Psoas muscle (tissue), 7 donors: ENCODE measurements at regions not wholly inside any gene's neighbourhood (a gene's known extent, or its start where the extent isn't known, plus 50 kb on each side); places are given as distances from the start of the nearest gene placed in this dataset.
A peak's percentile ranks its signal among the peaks of the same experiment; 100 is the strongest.

Source experiments
- ATAC-seq, 4 donors: fragments of 200-7000 bp; cut with Tn5 transposase; one replicate each; pipeline ENCODE4 v1.9.1; 2020; ENCODE audit warnings: moderate library complexity in 3 of 4, mild to moderate bottlenecking in 2 of 4
- DNase-seq, 2 donors: peaks; one replicate each; pipeline ENCODE4 v3.0.0-alpha.2; 2020
- H3K27ac ChIP-seq: fragments of 200-600 bp; one replicate; pipeline ENCODE4 v1.8.0; 2022
- H3K27me3 ChIP-seq, 3 donors: fragments of 200-600 bp in 1 of 3; one replicate each; pipeline versions ENCODE4 v1.6.1 to v1.8.0; 2013 to 2022; ENCODE audit warnings: low read length in 2 of 3, mild to moderate bottlenecking in 2 of 3, moderate library complexity in 1 of 3; ENCODE audit not compliant: insufficient read depth in 3 of 3
- H3K36me3 ChIP-seq, 2 donors: fragments of 200-600 bp in 1 of 2; one replicate each; pipeline versions ENCODE4 v1.6.1 to v1.8.0; 2013 to 2022; ENCODE audit warnings: low read depth in 1 of 2, mild to moderate bottlenecking in 1 of 2, moderate library complexity in 1 of 2; ENCODE audit not compliant: insufficient read depth in 1 of 2
- H3K4me1 ChIP-seq: fragments of 200-600 bp; one replicate; pipeline ENCODE4 v1.8.0; 2022
- H3K4me3 ChIP-seq: fragments of 200-600 bp; one replicate; pipeline ENCODE4 v1.8.0; 2022; ENCODE audit warnings: mild to moderate bottlenecking
- H3K9me3 ChIP-seq: fragments of 200-600 bp; one replicate; pipeline ENCODE4 v1.8.0; 2022
- WGBS, 3 donors: extraction: QIAGEN DNeasy Blood & Tissue Kit; methylation state at CpG; one replicate each; pipeline versions ENCODE4 v1.1.6 to v1.1.7; 2013; 5-methylcytosine and 5-hydroxymethylcytosine counted together
- intact Hi-C, 2 donors: fragments of 100-400 bp; cut with DNase I; formaldehyde crosslinking; loops; one replicate each; pipeline versions ENCODE4 v1.11.0 to v1.14.2; 2022
- TF ChIP-seq, protein P1 (sequence below): fragments of 200-600 bp; IDR thresholded peaks from one replicate; pipeline ENCODE4 v1.8.0; 2022; ENCODE audit warnings: antibody characterized with exemption
- donor health status: healthy with polysubstance abuse.
- donor health status: DM: no; HTN: no; CAD: no; lungs with moderate emphysema.
- donor health status: Bipolar disorder and iron deficiency.
- donor health status: healthy.
- donor health status: DM: yes; HTN: yes; CAD: no.
- donor health status: DM: no; HTN: no; CAD: no.
- donor health status: DM: yes; HTN: yes; CAD: no.

DNA sequence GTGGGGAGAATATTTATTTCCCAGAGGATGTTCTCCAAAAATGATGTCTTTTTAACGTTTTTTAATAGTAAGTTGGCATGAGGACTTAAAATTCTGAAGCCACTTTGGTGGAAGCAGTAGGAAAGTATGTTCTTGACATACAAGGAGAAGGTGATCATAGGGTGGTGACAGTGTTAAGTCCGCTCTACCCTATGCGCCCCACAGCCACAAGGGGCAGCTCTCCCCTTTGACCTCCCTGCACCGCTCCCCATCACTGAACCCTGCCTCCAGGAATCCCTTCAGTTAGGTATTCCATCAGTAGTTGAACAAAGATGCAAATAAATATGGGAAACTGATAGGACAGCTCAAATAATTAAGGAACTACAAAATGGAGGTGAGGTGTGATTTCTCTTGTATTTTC lies 111.4 kb downstream of the PLEKHG1 start:
- Histone ChIP-seq H3K4me1 (no peaks in the 10 kb centered on the region), H3K36me3 (no peaks in the 10 kb centered on the region), H3K9me3 (no peaks in the 10 kb centered on the region), H3K27ac (no peak overlapping the region), H3K27me3 (no peaks in the 10 kb centered on the region), H3K4me3 (no peak overlapping the region)
- 86 to 88% (median 87%) methylated on average over 4 of the region's 4 CpGs for WGBS, 3 donors
- no peak for DNase-seq
- intact Hi-C loops: no loop called here
- TF ChIP-seq, protein P1, sequence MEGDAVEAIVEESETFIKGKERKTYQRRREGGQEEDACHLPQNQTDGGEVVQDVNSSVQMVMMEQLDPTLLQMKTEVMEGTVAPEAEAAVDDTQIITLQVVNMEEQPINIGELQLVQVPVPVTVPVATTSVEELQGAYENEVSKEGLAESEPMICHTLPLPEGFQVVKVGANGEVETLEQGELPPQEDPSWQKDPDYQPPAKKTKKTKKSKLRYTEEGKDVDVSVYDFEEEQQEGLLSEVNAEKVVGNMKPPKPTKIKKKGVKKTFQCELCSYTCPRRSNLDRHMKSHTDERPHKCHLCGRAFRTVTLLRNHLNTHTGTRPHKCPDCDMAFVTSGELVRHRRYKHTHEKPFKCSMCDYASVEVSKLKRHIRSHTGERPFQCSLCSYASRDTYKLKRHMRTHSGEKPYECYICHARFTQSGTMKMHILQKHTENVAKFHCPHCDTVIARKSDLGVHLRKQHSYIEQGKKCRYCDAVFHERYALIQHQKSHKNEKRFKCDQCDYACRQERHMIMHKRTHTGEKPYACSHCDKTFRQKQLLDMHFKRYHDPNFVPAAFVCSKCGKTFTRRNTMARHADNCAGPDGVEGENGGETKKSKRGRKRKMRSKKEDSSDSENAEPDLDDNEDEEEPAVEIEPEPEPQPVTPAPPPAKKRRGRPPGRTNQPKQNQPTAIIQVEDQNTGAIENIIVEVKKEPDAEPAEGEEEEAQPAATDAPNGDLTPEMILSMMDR: no peak
- no peak for ATAC-seq

DNA sequence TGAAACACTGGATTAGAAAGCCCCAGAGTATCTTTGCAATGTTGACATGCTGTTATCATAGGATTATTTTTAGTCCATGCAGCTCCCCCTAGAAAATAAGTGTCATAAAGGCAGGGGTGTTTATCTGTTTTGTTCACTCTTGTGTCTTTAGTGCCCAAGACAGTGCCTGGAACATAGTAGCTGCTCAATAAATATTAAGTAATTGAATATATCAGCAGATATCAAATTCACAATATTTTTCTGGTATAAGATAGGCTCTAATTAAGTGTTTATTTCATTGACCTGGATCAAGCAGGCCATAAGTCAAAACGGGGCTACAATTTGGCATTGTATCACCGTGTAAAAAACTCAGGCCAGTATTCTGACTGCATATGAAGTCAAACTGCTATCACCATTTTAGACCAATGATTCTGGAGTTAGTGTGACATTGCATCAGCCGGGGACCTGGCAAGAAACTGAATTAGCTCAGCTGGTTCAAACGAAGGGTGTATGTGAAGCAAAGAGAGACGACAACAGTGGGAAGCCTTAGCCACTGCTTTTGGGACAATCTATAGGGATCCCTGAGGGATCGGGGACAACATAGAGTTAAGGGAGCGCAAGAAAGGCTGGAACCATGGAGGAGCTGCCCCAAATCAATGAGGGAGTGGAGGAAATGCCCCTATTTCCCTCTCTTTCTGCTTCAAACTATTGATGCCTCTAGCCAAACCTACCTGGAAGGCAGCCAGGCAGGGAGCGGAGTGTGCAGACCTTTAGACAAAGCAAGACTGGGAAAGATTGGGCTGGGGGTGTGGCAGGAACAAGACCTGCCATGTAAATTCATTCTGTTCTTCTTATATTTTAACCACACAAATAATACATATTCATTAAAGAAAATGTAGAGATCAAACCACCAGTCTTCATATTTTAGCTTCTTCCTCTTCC lies 112.2 kb downstream of the PLEKHG1 start:
- no peak for ATAC-seq
- 52 to 55% (median 54%) methylated on average over 8 of the region's 8 CpGs for WGBS, 3 donors
- intact Hi-C loops: no loop called here

DNA sequence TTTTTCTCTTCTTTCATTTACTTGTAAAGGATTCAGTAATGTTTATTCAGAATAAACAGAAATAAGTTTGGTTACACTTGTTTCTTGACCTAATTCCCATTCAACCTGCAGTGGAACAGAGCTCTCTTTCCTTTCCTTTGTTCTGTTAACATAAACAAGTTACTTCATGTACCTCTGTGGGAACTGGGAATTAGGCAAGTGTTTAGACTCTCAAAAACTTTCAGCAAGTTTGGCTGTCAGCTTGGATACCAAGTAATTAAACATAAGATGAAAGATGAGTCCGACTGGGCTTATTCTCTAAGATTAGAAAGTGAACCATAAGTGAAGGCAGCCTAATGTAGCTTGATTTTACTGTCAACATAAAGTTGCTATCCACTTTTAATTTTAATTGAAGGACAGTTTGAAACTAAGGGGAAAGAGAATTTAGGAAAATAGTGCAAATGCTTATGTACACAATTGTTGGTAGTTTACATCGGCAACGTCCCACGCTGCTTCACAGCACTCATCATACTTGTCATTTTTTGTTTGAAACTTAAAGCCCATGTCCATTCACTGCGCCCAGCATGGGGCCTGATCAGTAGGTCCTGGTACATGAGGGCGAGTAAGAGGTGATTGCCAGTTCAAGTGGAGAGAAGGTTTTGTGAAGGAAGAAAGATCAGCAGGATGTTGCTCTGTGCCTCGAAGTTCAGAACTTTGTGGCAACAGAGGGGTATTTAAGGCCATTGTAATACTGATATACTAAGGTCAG lies 113.0 kb downstream of the PLEKHG1 start:
- intact Hi-C loops: no loop called here
- Histone ChIP-seq H3K4me1 (no peaks in the 10 kb centered on the region), H3K36me3 (no peaks in the 10 kb centered on the region), H3K4me3 (no peak overlapping the region), H3K27me3 (no peaks in the 10 kb centered on the region), H3K9me3 (no peaks in the 10 kb centered on the region), H3K27ac (no peak overlapping the region)
- TF ChIP-seq, protein P1: no peak
- WGBS, 3 donors: 88 to 91% (median 89%) methylated on average over 7 of the region's 7 CpGs
- DNase-seq (no peak), ATAC-seq (no peak)

More for the DNA sequence above, 112.2 kb downstream of the PLEKHG1 start:
- Histone ChIP-seq H3K4me3 (no peak overlapping the region), H3K4me1 (no peaks in the 10 kb centered on the region), H3K9me3 (no peaks in the 10 kb centered on the region), H3K27ac (no peak overlapping the region), H3K36me3 (no peaks in the 10 kb centered on the region), H3K27me3 (no peaks in the 10 kb centered on the region)
- peak in 1 of 2 donors; percentile 29 for DNase-seq
- TF ChIP-seq, protein P1: no peak

DNA sequence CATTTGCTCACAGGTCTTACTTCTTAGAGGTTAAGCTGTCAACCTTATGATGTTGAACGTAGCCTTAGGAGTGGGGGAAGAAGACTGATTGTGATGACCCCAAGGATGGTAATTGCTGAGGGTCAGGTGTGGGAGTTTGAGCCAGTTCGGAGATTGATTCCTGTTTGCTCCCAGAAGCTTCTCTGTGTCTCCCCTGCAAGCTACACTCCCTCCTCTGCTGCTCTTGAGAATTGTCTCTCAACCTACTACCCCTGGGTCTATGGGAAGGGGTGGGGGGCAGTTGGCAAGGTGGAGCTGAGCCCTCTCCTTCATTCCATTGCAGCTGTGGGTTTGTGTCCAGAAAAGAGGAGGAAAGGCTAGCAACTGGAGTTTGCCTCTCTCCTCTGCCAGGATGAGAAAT lies 113.8 kb downstream of the PLEKHG1 start:
- intact Hi-C loops: no loop called here
- no peak overlapping the region for H3K4me3 ChIP-seq

More for the DNA sequence above, 113.8 kb downstream of the PLEKHG1 start:
- H3K4me1 ChIP-seq: no peaks in the 10 kb centered on the region
- no peaks in the 10 kb centered on the region for H3K9me3 ChIP-seq
- DNase-seq (no peak), ATAC-seq (no peak)
- WGBS, 3 donors: 69 to 95% (median 91%) methylated on average over 2 of the region's 2 CpGs
- H3K36me3 ChIP-seq: no peaks in the 10 kb centered on the region
- no peaks in the 10 kb centered on the region for H3K27me3 ChIP-seq
- no peak overlapping the region for H3K27ac ChIP-seq
- TF ChIP-seq, protein P1: no peak
